ENCODE measurements at regions not wholly inside any gene's neighbourhood (a gene's known extent, or its start where the extent isn't known, plus 50 kb on each side); places are given as distances from the start of the nearest gene placed in this dataset.
"Not testable (repeated sequence)": the region's sequence is repeated elsewhere in the genome, so short reads cannot be mapped to it uniquely, and the experiment has no call there.

- TF ChIP-seq ZNF274 (IDR thresholded peaks at IDR 0.05; ENCODE audit: borderline replicate concordance, low read depth, low read length); EP300 (IDR thresholded peaks at IDR 0.05; ENCODE audit: low read length); ARID3A (IDR thresholded peaks at IDR 0.05; ENCODE audit: borderline replicate concordance, low read depth, low read length); KLF6 (CRISPR knock-in tag; IDR thresholded peaks at IDR 0.05; ENCODE audit: borderline replicate concordance): not testable (repeated sequence)
Measured at GRCh38 chr1:194831595-194831994, 1645.2 kb upstream of the B3GALT2 start.

Measured in K562 (cell line).